Hematopoietic multipotent progenitor cell treated with erythropoietin and hydrocortisone succinate and interleukin-3 and kit ligand, for 15 days (in vitro differentiated cells): ENCODE measurements at regions not wholly inside any gene's neighbourhood (a gene's known extent, or its start where the extent isn't known, plus 50 kb on each side); places are given as distances from the start of the nearest gene placed in this dataset.

Source experiments
- DNase-seq: peaks from one replicate; pipeline ENCODE4 v3.0.0-alpha.2; 2015; ENCODE audit warnings: low spot score

- DNase-seq = no peak
These were observed 113.8 kb upstream of the KLF6 start for GRCh38 chr10:3898821-3899220.

- no peak for DNase-seq
These were observed 112.1 kb upstream of the KLF6 start for GRCh38 chr10:3897156-3897555.

GRCh38 chr10:3896161-3896560 lies 111.2 kb upstream of the KLF6 start:
- no peak for DNase-seq

GRCh38 chr10:3895045-3895631 lies 110.1 kb upstream of the KLF6 start:
- DNase-seq = no peak

- DNase-seq = no peak
These were observed 109.0 kb upstream of the KLF6 start for GRCh38 chr10:3893901-3894563.

- no peak for DNase-seq
These were observed 107.7 kb upstream of the KLF6 start for GRCh38 chr10:3892440-3893425.

- DNase-seq = no peak
These were observed 106.4 kb upstream of the KLF6 start for GRCh38 chr10:3891396-3891795.

- no peak for DNase-seq
These were observed 105.8 kb upstream of the KLF6 start for GRCh38 chr10:3890602-3891352.

GRCh38 chr10:3889961-3890522 lies 105.0 kb upstream of the KLF6 start:
- no peak for DNase-seq

GRCh38 chr10:3887885-3888476 lies 103.0 kb upstream of the KLF6 start:
- DNase-seq = no peak

GRCh38 chr10:3887404-3887803 lies 102.4 kb upstream of the KLF6 start:
- no peak for DNase-seq

GRCh38 chr10:3886641-3887251 lies 101.7 kb upstream of the KLF6 start:
- DNase-seq = no peak

GRCh38 chr10:3886191-3886590 lies 101.2 kb upstream of the KLF6 start:
- no peak for DNase-seq

- no peak for DNase-seq
These were observed 97.8 kb upstream of the KLF6 start for GRCh38 chr10:3882855-3883254.

GRCh38 chr10:3881622-3882021 lies 96.6 kb upstream of the KLF6 start:
- no peak for DNase-seq

GRCh38 chr10:3879073-3879472 lies 94.1 kb upstream of the KLF6 start:
- DNase-seq = no peak

- no peak for DNase-seq
These were observed 92.4 kb upstream of the KLF6 start for GRCh38 chr10:3877211-3878000.

GRCh38 chr10:3876350-3876962 lies 91.4 kb upstream of the KLF6 start:
- no peak for DNase-seq

- DNase-seq = no peak
These were observed 90.8 kb upstream of the KLF6 start for GRCh38 chr10:3875842-3876235.
